ENCODE measurements at regions not wholly inside any gene's neighbourhood (a gene's known extent, or its start where the extent isn't known, plus 50 kb on each side); places are given as distances from the start of the nearest gene placed in this dataset.

GRCh38 chr16:47905771-47906170, 250.0 kb downstream of the ABCC12 start:
- TF ChIP-seq, protein P1, sequence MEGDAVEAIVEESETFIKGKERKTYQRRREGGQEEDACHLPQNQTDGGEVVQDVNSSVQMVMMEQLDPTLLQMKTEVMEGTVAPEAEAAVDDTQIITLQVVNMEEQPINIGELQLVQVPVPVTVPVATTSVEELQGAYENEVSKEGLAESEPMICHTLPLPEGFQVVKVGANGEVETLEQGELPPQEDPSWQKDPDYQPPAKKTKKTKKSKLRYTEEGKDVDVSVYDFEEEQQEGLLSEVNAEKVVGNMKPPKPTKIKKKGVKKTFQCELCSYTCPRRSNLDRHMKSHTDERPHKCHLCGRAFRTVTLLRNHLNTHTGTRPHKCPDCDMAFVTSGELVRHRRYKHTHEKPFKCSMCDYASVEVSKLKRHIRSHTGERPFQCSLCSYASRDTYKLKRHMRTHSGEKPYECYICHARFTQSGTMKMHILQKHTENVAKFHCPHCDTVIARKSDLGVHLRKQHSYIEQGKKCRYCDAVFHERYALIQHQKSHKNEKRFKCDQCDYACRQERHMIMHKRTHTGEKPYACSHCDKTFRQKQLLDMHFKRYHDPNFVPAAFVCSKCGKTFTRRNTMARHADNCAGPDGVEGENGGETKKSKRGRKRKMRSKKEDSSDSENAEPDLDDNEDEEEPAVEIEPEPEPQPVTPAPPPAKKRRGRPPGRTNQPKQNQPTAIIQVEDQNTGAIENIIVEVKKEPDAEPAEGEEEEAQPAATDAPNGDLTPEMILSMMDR (IDR thresholded peaks at IDR 0.05), result no peak
- TF ChIP-seq POLR2A (IDR thresholded peaks at IDR 0.05), result no peak
